ENCODE measurements at regions not wholly inside any gene's neighbourhood (a gene's known extent, or its start where the extent isn't known, plus 50 kb on each side); places are given as distances from the start of the nearest gene placed in this dataset.
"Not testable (repeated sequence)": the region's sequence is repeated elsewhere in the genome, so short reads cannot be mapped to it uniquely, and the experiment has no call there.

- no peak overlapping the region for H3K4me3 ChIP-seq (ENCODE audit: low read depth, low read length)
- TF ChIP-seq CTCF (IDR thresholded peaks at IDR 0.05; ENCODE audit: low read depth, low read length) = no peak
Measured at GRCh38 chr2:16394072-16394985, 271.3 kb downstream of the CYRIA start.

- H3K4me3 ChIP-seq (ENCODE audit: low read depth, low read length) = no peak overlapping the region
- no peak for TF ChIP-seq CTCF (IDR thresholded peaks at IDR 0.05; ENCODE audit: low read depth, low read length)
Measured at GRCh38 chr2:16393500-16394071, 272.0 kb downstream of the CYRIA start.

DNA sequence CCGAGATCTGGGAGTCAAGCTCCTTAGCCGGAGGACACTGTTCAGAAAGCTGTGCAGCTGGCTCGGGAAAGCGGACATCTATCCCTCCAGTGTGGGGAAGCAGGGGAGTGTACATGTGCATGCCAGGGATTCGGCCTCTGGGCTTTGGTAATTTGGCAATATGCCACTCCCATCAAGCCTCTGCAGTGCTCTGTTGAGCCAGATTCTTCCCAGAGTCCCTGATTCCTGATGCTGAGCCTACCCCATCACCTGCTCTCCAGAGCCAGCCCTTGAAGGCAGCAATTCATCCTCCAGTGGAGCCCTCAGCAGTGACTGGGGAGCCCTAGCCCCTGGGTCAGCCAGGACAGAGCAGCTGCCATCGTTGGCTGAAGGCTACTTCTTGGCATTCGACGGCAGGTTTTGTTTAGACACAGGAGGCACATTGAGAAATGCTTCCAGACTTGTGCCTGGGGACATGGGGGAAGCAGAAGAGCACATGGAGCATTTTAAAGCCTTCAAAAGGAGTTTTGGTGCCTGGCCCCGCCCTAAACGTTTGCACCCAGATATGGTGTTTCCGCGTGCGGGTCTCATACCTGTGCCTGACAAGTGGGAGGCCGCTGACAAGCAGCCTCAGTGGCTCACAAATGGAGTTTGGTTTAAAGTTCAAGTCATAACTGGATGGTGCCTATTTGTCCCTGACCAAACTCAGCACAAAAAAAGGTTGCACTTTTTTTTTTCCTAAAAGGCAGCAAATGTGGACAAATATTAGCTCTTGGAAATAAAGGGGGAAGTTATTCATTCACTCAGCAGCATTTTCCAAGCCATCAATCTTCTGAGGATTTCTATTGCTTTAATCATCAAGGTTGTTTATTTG lies 272.8 kb downstream of the CYRIA start:
- TF ChIP-seq CTCF (IDR thresholded peaks at IDR 0.05; ENCODE audit: low read depth, low read length) = no peak
- H3K4me3 ChIP-seq (ENCODE audit: low read depth, low read length) = no peak overlapping the region

GRCh38 chr2:16391986-16392385 lies 273.6 kb downstream of the CYRIA start:
- no peak overlapping the region for H3K4me3 ChIP-seq (ENCODE audit: low read depth, low read length)
- TF ChIP-seq CTCF (IDR thresholded peaks at IDR 0.05; ENCODE audit: low read depth, low read length) = no peak

GRCh38 chr2:16390561-16390960 lies 275.1 kb downstream of the CYRIA start:
- no peak overlapping the region for H3K4me3 ChIP-seq (ENCODE audit: low read depth, low read length)
- no peak for TF ChIP-seq CTCF (IDR thresholded peaks at IDR 0.05; ENCODE audit: low read depth, low read length)

DNA sequence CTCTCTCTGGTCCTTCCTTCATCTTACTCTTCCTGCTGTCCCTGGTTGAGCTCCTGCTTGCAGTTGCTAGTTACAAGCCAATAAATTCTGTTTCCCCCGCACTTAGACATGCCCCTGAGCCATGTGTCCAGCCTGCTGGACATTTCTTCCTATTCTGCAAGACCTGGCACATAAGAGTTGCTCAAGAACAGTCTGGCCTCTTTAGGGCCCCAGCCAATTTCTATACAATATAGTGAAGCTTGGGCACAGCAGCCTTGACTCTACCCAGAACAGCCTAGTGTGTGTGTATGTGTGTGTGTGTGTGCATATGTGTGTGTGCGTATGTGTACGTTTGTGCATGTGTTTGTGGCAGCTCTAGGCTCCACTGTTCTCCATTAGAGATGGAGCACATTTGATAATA lies 276.0 kb downstream of the CYRIA start:
- no peak overlapping the region for H3K4me3 ChIP-seq (ENCODE audit: low read depth, low read length)
- TF ChIP-seq CTCF (IDR thresholded peaks at IDR 0.05; ENCODE audit: low read depth, low read length) = no peak

- H3K4me3 ChIP-seq (ENCODE audit: low read depth, low read length) = not testable (repeated sequence)
Measured at GRCh38 chr2:16388199-16388830, 277.3 kb downstream of the CYRIA start.
